ENCODE measurements at regions not wholly inside any gene's neighbourhood (a gene's known extent, or its start where the extent isn't known, plus 50 kb on each side); places are given as distances from the start of the nearest gene placed in this dataset.

DNA sequence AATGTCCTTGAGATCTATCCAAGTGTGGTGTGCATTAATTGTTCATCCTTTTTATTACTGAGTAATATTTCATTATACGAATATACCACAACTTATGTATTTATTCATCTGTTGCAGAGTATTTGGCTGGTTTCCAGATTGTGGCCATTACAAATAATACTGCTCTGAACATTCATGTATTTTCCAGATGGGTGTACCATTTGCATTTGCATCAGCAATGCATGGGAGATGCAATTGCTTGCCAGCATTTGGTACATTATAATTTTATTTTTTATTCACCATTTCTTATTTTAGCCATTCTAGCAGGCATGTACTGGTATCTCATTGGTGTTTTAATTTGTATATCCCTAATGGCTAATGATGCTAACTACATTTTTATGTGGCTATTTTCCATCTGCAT lies 162.4 kb downstream of the SCG2 start:
- TF ChIP-seq, protein P1, sequence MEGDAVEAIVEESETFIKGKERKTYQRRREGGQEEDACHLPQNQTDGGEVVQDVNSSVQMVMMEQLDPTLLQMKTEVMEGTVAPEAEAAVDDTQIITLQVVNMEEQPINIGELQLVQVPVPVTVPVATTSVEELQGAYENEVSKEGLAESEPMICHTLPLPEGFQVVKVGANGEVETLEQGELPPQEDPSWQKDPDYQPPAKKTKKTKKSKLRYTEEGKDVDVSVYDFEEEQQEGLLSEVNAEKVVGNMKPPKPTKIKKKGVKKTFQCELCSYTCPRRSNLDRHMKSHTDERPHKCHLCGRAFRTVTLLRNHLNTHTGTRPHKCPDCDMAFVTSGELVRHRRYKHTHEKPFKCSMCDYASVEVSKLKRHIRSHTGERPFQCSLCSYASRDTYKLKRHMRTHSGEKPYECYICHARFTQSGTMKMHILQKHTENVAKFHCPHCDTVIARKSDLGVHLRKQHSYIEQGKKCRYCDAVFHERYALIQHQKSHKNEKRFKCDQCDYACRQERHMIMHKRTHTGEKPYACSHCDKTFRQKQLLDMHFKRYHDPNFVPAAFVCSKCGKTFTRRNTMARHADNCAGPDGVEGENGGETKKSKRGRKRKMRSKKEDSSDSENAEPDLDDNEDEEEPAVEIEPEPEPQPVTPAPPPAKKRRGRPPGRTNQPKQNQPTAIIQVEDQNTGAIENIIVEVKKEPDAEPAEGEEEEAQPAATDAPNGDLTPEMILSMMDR (IDR thresholded peaks at IDR 0.05) = no peak
- TF ChIP-seq POLR2AphosphoS5 (IDR thresholded peaks at IDR 0.05) = no peak
